GM13977 (cell line): ENCODE measurements at regions not wholly inside any gene's neighbourhood (a gene's known extent, or its start where the extent isn't known, plus 50 kb on each side); places are given as distances from the start of the nearest gene placed in this dataset.

ENCODE experiments used
- DNase-seq: peaks from one replicate; pipeline ENCODE4 v3.0.0; 2012; ENCODE audit warnings: low spot score
- CTCF ChIP-seq: IDR thresholded peaks from 2 replicates; pipeline ENCODE4 v1.5.1; 2012; ENCODE audit warnings: mild to moderate bottlenecking, control low read depth; ENCODE audit not compliant: insufficient read depth; ENCODE audit errors: extremely low read depth, missing control alignments
- in situ Hi-C: fragments of 300-500 bp; cut with MboI; formaldehyde crosslinking; loops from one replicate; pipeline ENCODE4 v1.12.0; 2022; ENCODE audit warnings: low sequenced_read_pairs, low pct_unique_long_range_greater_than_20kb, mixed read lengths, inconsistent platforms; ENCODE audit not compliant: unreplicated experiment

DNA sequence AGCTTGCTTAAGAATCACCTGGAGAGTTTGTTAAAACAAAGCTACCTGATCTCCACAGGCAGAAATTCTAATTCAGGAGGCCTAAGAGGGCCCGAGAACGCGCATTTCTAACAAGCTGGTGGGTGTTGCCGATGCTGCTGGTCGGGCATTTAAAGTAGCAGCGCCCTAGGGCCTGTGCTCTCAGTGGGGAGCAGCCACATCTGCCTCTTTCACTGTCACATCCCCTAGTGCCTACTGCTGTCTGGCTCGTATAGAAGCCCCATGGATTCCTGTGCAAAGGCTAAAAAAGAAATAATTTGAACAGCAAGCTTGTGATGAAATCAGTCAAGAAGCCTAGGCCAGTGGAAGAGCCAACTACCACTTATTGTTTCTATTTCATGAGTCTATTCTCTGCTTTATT is 126.7 kb upstream of the SMIM21 start:
- in situ Hi-C loops: no loop called here
- TF ChIP-seq CTCF: no peak
- DNase-seq: no peak

DNA sequence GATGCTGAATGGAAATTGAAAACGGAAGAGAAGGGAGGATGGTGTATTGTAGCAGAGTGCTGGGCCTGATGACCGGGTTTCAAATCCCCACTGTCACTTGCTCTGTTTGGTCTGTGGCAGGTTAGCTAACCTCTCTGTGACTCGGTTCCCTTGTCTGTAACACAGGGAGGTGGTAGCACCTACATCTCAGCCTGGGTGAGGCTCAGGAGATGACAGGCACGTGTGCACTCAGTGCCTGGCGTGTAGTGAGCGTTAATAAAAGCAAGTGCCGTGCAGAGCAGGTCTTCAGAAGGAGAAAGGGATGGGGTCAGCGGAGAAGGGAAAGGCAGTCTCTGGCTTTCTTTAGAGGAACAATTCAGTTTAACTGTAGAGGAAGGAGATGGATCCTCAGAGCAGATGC is 125.5 kb upstream of the SMIM21 start:
- TF ChIP-seq CTCF: no peak
- in situ Hi-C loops: no loop called here
- no peak for DNase-seq

DNA sequence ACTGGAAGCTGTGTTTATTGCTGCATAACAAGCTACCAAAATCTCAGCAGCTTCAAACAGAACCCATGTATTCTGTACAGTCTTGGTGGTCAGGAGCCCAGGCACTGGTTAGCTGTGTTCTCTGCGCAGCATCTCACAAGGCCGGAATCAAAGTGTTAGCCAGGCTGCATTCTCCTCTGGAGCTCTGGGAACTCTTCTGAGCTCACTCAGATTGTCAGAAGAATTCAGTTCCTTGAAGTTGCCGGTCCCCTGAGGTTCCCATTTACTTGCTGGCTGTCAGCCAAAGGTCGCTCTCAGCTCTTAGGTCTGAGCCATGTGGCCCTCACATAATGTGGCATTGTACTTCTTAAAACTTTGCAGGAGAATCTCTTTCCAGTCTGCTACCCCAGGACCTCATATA is 123.6 kb upstream of the SMIM21 start:
- DNase-seq: no peak
- no peak for TF ChIP-seq CTCF
- in situ Hi-C loops: no loop called here

DNA sequence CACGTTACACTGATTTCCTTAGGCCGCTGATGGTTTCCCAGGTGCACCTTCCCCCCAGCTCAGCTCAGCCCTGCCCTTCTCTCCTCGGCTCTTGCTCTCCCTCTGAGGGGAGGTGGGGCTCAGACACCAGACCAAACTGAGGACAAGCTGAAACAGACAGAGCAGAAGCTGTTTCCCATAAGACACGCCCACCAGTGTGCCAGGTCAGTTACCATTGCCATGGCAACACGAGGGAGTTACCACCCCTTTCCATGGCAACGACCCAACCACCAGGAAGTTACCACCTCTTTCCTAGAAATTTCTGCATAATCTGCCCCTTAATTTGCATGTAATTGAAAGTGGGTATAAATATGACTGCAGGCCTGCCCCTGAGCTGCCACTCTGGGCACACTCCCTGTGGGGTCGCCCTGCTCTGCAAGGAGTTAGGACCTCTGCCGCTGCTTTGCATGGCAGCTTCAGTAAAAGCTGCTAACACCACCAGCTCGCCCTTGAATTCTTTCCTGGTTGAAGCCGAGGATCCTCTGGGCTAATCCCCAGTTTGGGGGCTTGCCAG is 120.9 kb upstream of the SMIM21 start:
- DNase-seq: no peak
- in situ Hi-C loops: no loop called here
- no peak for TF ChIP-seq CTCF

DNA sequence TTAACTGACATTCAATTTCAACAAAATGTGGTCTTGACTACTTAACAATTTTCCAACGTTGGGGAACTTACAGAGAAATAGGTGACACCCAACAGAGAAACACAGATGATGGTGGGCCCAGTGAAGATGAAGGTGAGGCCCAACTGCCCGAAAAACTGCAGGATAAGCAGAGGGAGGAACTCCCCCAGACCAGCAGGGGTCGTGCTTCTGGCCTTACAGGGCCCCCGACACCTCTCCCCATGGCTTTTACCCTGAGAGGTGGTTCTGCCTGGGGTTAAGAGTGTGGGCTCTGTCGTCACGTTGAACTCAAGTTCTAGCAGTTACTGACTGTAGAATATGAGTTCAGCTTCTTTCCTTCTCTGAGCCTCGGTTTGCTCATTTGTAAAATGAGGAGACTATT is 119.5 kb upstream of the SMIM21 start:
- no peak for TF ChIP-seq CTCF
- in situ Hi-C loops: no loop called here
- no peak for DNase-seq

DNA sequence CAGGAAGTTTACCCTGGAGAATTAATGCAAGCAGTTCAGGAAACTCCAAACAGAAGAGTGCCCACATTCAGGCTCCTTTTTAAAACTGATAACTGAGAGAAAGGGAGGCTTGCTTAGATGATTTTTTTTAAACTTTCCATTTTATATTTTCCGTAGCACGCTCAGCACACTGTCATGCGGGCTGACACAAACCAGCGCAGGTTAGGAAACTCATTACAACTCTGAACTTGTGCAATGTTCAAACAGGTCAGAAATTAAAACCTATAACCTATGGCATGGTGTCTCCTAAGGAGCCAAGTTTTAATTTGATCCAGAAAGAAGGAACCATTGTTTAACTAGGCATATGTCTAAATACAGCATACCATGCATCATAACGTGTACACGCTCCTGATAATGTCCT is 117.7 kb upstream of the SMIM21 start:
- in situ Hi-C loops: no loop called here
- no peak for TF ChIP-seq CTCF

DNA sequence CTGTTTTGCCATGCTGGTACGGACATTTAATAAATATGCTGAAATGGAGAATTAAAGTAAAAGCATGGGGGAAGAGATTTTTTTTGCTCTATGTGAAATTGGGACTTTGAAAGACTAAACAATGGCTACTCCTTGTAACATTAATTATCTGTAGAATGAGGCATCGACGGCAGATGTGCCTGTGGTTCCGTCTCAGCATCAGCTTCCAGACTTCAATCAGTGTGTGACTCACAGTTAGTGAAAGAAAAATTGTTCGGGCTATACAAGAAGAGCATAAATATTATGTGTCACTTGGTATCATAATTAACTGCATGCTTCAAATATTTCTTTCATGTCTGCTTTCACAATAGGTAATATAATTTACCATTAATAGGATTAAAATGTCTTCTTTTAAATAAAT is 117.0 kb upstream of the SMIM21 start:
- TF ChIP-seq CTCF: no peak
- in situ Hi-C loops: no loop called here
- DNase-seq: no peak

More for the DNA sequence above, 117.7 kb upstream of the SMIM21 start:
- no peak for DNase-seq
